HG03558 (cell line): ENCODE measurements at regions not wholly inside any gene's neighbourhood (a gene's known extent, or its start where the extent isn't known, plus 50 kb on each side); places are given as distances from the start of the nearest gene placed in this dataset.

Experiments used
- ATAC-seq: cut with Tn5 transposase; IDR thresholded peaks from one replicate; pipeline ENCODE4 v1.9.1; 2021; ENCODE audit warnings: moderate number of reproducible peaks; ENCODE audit not compliant: unreplicated experiment; ENCODE audit errors: extremely low read depth

DNA sequence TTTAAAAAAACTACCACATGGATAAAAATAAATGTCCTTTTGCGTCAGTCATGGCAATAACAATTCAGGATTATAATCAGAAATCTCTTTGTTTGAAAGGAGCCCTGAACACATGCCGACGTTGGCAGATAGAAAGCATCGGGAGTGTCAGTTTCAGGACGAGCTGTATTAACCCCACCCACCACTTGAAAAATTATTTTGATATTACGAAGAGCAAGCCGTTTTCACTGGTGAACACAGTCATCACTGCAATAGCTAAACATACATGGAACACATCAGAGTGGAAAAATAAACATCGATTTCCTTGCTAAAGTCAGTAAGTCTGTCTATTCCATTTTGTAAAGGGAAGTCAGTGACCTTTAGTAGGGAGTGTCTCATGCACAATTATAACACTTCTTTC, 266.4 kb upstream of the FBXL7 start:
- no peak for ATAC-seq

GRCh38 chr5:15222156-15222555, 277.8 kb upstream of the FBXL7 start:
- ATAC-seq: no peak

GRCh38 chr5:15220642-15221173, 279.3 kb upstream of the FBXL7 start:
- ATAC-seq: no peak

- ATAC-seq: no peak
These were observed 284.9 kb upstream of the FBXL7 start for GRCh38 chr5:15215056-15215455.

GRCh38 chr5:15214010-15214409, 286.0 kb upstream of the FBXL7 start:
- ATAC-seq: no peak

DNA sequence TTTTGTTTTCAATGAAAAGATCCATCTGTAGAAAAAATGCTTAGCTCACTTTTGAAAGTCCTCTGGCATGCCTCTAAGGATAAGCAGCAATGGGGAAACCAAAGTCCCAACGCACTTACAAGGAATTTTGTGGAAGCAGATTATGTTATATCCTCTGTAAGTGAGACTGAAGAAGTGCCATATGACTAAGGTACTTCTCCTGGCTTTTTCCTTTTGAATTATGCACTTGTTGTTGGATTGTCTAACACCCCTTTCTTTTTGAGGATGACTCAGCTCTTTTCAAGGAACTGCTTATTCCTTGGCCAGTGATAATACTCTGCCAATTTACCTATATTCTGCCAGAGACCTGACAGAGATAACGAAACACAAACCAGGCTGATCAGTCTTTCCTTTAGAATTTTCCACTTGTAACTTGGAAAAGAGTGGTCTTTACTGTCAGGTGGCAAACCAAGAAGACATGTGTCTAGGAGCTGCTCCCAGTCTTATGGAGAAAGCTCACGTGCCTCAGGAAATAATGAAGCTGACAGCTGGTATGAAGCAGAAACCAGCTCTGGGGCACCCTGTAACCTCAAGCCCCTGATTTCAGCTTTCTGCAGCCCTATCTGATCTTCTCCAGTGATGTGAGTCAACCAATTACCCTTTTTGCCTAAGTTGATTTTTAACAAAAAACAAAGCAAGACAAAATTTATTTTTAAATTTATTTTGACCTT, 290.8 kb upstream of the FBXL7 start:
- ATAC-seq: no peak

DNA sequence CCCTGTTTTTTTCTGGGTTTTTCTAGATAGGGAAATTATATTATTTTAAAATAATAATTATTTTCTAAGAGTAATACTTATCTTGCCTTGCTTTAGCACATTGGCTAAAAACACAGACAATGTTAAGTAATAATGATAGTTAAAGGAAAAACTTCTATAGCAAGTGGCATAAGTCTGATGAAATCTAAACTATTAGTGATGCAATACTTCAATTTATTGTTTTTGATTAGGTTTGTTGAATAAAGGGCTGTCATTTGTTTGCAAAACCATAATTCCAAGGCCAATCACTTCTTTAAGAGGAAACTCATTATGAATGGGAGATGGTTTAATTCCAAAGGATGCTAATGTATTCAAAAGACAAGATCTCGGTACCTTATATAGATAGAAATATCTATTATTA, 293.8 kb upstream of the FBXL7 start:
- no peak for ATAC-seq

GRCh38 chr5:15203376-15203775, 296.6 kb upstream of the FBXL7 start:
- ATAC-seq: no peak

- no peak for ATAC-seq
These were observed 309.0 kb upstream of the FBXL7 start for GRCh38 chr5:15191012-15191411.

DNA sequence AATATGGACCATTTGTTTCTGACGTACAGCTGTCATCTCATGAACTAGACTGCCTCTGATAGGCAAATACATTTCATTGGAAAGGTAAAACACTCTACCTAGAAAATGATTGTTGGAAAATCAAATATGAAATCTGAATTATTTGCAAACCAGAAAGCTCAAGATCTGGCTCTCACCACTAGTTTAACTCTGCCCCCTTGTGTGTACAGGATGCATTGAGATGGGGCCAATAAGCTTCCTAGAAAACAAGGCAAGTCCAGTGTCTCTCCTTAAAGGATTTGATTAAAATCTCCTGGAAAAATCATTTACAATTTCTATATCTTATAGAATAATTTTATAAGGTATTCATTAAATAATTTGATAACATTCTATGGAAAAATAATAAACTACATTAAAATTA, 311.9 kb upstream of the ANKH start:
- ATAC-seq: no peak

DNA sequence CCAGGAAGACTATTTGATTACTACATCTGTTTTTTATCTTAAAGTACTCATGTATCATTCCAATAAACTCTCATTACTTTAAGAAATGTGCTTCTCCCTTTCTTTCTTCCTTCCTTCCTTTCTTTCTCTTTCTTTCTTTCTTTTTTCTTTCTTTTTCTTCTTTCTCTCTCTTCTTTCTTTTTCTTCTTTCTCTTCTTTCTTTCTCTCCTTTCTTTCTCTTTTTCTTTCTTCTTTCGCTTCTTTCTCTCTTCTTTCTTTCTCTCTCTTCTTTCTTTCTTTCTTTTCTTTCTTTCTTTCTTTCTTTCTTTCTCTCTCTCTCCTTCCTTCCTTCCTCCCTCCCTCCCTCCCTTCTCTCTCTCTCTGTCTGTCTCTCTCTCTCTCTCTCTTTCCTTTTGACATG, 298.6 kb upstream of the ANKH start:
- ATAC-seq: no peak

DNA sequence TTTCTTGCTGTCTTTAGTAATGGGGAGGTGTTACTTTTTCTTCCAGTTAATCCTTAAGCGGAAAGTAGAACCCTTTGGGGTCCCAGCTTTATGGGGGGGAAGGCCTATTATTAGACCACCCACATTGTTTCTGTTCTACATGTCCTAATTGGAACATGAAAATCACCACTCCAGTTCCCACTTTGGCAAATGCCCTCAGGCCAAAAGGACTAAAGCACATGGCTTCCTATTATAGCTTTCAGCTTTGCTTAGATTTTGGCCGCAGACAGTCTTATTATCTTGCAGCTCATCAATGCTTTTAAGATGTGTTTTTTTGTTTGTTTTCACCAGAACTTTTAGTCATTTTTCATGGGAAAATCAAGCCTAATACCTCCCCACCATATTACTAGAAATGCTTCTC, 296.8 kb upstream of the ANKH start:
- ATAC-seq: no peak

- no peak for ATAC-seq
These were observed 288.5 kb upstream of the ANKH start for GRCh38 chr5:15160091-15160490.

DNA sequence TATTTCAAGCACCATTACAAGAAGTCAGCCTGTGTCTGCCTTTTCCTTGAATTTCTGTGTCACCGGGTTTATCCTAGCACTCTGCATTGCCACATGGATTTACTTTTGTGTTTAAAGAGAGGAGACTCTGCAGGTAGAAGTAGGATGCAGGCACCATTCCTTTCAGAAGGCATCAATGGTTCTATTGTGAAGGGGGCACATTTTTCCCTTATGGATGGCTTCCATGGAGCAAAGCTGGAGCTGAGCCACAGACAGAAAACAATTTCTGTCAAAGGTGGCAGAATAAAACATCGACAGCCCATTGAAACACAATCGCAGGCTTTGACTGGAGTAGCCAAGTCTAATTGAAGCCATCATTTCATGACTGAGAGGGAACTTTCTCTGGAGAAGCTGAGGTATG, 288.0 kb upstream of the ANKH start:
- ATAC-seq: no peak

GRCh38 chr5:15142458-15142857, 270.9 kb upstream of the ANKH start:
- no peak for ATAC-seq

- ATAC-seq: no peak
These were observed 265.8 kb upstream of the ANKH start for GRCh38 chr5:15137414-15137813.

GRCh38 chr5:15135661-15136060, 264.1 kb upstream of the ANKH start:
- no peak for ATAC-seq

- ATAC-seq: no peak
These were observed 261.9 kb upstream of the ANKH start for GRCh38 chr5:15133456-15133965.

- ATAC-seq: no peak
These were observed 261.3 kb upstream of the ANKH start for GRCh38 chr5:15132816-15133405.

GRCh38 chr5:15131909-15132308, 260.3 kb upstream of the ANKH start:
- ATAC-seq: no peak

- no peak for ATAC-seq
These were observed 253.4 kb upstream of the ANKH start for GRCh38 chr5:15124871-15125568.
